ENCODE measurements at regions not wholly inside any gene's neighbourhood (a gene's known extent, or its start where the extent isn't known, plus 50 kb on each side); places are given as distances from the start of the nearest gene placed in this dataset.

GRCh38 chrX:10936976-10937375, 174.2 kb upstream of the HCCS start:
- TF ChIP-seq USF2 (IDR thresholded peaks at IDR 0.05; ENCODE audit: borderline replicate concordance, low read depth, low read length) (no peak), NBN (IDR thresholded peaks at IDR 0.05) (no peak)
- TF ChIP-seq, protein P1, sequence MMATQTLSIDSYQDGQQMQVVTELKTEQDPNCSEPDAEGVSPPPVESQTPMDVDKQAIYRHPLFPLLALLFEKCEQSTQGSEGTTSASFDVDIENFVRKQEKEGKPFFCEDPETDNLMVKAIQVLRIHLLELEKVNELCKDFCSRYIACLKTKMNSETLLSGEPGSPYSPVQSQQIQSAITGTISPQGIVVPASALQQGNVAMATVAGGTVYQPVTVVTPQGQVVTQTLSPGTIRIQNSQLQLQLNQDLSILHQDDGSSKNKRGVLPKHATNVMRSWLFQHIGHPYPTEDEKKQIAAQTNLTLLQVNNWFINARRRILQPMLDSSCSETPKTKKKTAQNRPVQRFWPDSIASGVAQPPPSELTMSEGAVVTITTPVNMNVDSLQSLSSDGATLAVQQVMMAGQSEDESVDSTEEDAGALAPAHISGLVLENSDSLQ (IDR thresholded peaks at IDR 0.05), result no peak
